IMR-90 (cell line): ENCODE measurements at regions not wholly inside any gene's neighbourhood (a gene's known extent, or its start where the extent isn't known, plus 50 kb on each side); places are given as distances from the start of the nearest gene placed in this dataset.

Experiments used
- ATAC-seq: fragments of 200-7000 bp; cut with Tn5 transposase; 2 replicates; pipeline ENCODE4 v1.9.1; 2020; ENCODE audit warnings: low read depth, mild to moderate bottlenecking, moderate library complexity
- BruUV-seq: library from RNA; stranded (reverse); fragments of 400-500 nt; replicated peaks from 2 replicates; lab custom pipeline; 2021; lab: Mats Ljungman, UMichigan
- CTCF ChIA-PET: fragments of 300-600 bp; formaldehyde crosslinking; extraction: SDS; loops from one replicate; lab custom pipeline; 2021; ENCODE audit warnings: antibody characterized with exemption; lab: Yijun Ruan, JAX
- POLR2A ChIA-PET: fragments of 300-600 bp; sonication (Branson Sonifier 250); formaldehyde crosslinking; loops from one replicate; lab custom pipeline; 2022; ENCODE audit warnings: antibody characterized with exemption; ENCODE audit not compliant: unreplicated experiment; lab: Charles Lee
- DNase-seq: peaks from one replicate; pipeline ENCODE4 v3.0.0; 2013
- H2AFZ ChIP-seq: replicated peaks from 2 replicates; pipeline ENCODE3; 2013; ENCODE audit warnings: low read length, mild to moderate bottlenecking; ENCODE audit not compliant: poor library complexity
- H2AK5ac ChIP-seq: 2 replicates; pipeline ENCODE4 v1.6.1; 2013; ENCODE audit warnings: low read depth, low read length, inconsistent platforms
- H2AK9ac ChIP-seq: replicated peaks from 2 replicates; pipeline ENCODE3; 2013; ENCODE audit warnings: mild to moderate bottlenecking, low read depth, low read length, moderate library complexity; ENCODE audit not compliant: poor library complexity
- H2BK120ac ChIP-seq: 2 replicates; pipeline ENCODE4 v1.6.1; 2013; ENCODE audit warnings: low read depth, low read length, inconsistent platforms
- H2BK15ac ChIP-seq: 3 replicates; pipeline ENCODE4 v1.6.1; 2013; ENCODE audit warnings: low read depth, low read length, inconsistent platforms
- H2BK20ac ChIP-seq: 2 replicates; pipeline ENCODE4 v1.6.1; 2013; ENCODE audit warnings: low read depth, mild to moderate bottlenecking, inconsistent platforms, low read length, moderate library complexity
- H2BK5ac ChIP-seq: 2 replicates; pipeline ENCODE4 v1.6.1; 2013; ENCODE audit warnings: mild to moderate bottlenecking, low read depth, low read length, inconsistent platforms; ENCODE audit not compliant: poor library complexity, severe bottlenecking
- H3K14ac ChIP-seq: replicated peaks from 2 replicates; pipeline ENCODE4 v1.6.1; 2013; ENCODE audit warnings: low read depth, low read length, inconsistent platforms
- H3K18ac ChIP-seq: 2 replicates; pipeline ENCODE4 v1.6.1; 2013; ENCODE audit warnings: low read depth, low read length, control low read depth
- H3K23ac ChIP-seq: 2 replicates; pipeline ENCODE4 v1.6.1; 2013; ENCODE audit warnings: low read depth, low read length, inconsistent platforms
- H3K27ac ChIP-seq: 2 replicates; pipeline ENCODE4 v1.5.1; 2013; ENCODE audit warnings: mild to moderate bottlenecking, control low read depth, low read length; ENCODE audit not compliant: insufficient read depth
- H3K27me3 ChIP-seq: 2 replicates; pipeline ENCODE4 v1.6.1; 2013; ENCODE audit warnings: low read length; ENCODE audit not compliant: control insufficient read depth, insufficient read depth
- H3K36me3 ChIP-seq: 2 replicates; pipeline ENCODE4 v1.6.1; 2013; ENCODE audit warnings: low read length, mixed read lengths; ENCODE audit not compliant: control insufficient read depth, insufficient read depth
- H3K4ac ChIP-seq: 2 replicates; pipeline ENCODE4 v1.6.1; 2013; ENCODE audit warnings: low read depth, low read length, inconsistent platforms
- H3K4me1 ChIP-seq: 2 replicates; pipeline ENCODE4 v1.6.1; 2013; ENCODE audit warnings: low read length, mixed read lengths; ENCODE audit not compliant: control insufficient read depth, insufficient read depth
- H3K4me2 ChIP-seq: 2 replicates; pipeline ENCODE4 v1.6.1; 2013; ENCODE audit warnings: low read depth, mild to moderate bottlenecking, control low read depth, low read length, moderate library complexity
- H3K4me3 ChIP-seq: 2 replicates; pipeline ENCODE4 v1.5.1; 2013; ENCODE audit warnings: low read depth, mild to moderate bottlenecking, control low read depth, low read length, moderate library complexity; ENCODE audit not compliant: insufficient read depth
- H3K56ac ChIP-seq: 2 replicates; pipeline ENCODE4 v1.6.1; 2013; ENCODE audit warnings: low read length, inconsistent platforms; ENCODE audit not compliant: insufficient read depth; ENCODE audit errors: extremely low read depth
- H3K79me1 ChIP-seq, 2 experiments: 2 replicates each; pipeline ENCODE4 v1.6.1; 2013; ENCODE audit warnings: low read length in 2 of 2, inconsistent platforms in 1 of 2, low read depth in 1 of 2
- H3K9ac ChIP-seq: 2 replicates; pipeline ENCODE4 v1.6.1; 2013; ENCODE audit warnings: low read depth, low read length, control low read depth
- H3K9me1 ChIP-seq: 2 replicates; pipeline ENCODE4 v1.6.1; 2013; ENCODE audit warnings: low read length, inconsistent platforms; ENCODE audit not compliant: insufficient read depth
- H3K9me3 ChIP-seq: 2 replicates; pipeline ENCODE4 v1.6.1; 2013; ENCODE audit warnings: low read length; ENCODE audit not compliant: control insufficient read depth, insufficient read depth
- H4K20me1 ChIP-seq: 2 replicates; pipeline ENCODE4 v1.6.1; 2013; ENCODE audit warnings: low read length, inconsistent platforms; ENCODE audit not compliant: insufficient read depth
- H4K5ac ChIP-seq: 2 replicates; pipeline ENCODE4 v1.6.1; 2013; ENCODE audit warnings: mild to moderate bottlenecking, low read depth, low read length, control low read depth
- H4K8ac ChIP-seq, 2 experiments: 2 replicates each; pipeline ENCODE4 v1.6.1; 2013; ENCODE audit warnings: low read depth in 2 of 2, low read length in 2 of 2, control low read depth in 1 of 2, inconsistent platforms in 1 of 2
- H4K91ac ChIP-seq: 2 replicates; pipeline ENCODE4 v1.6.1; 2013; ENCODE audit warnings: low read depth, low read length, inconsistent platforms; ENCODE audit not compliant: insufficient read depth
- NFE2L2 ChIP-seq: fragments of 150-350 bp; IDR thresholded peaks from 2 replicates; pipeline ENCODE4 v1.6.1; 2016; ENCODE audit warnings: low read depth, mild to moderate bottlenecking, low read length
- SMC3 ChIP-seq: fragments of 150-350 bp; IDR thresholded peaks from 2 replicates; pipeline ENCODE4 v1.6.1; 2016; ENCODE audit warnings: low read depth, mild to moderate bottlenecking, antibody characterized with exemption, low read length, moderate library complexity
- WGBS, 2 experiments: methylation state at CpG; one replicate each; pipeline versions ENCODE4 v1.1.5 to v1.1.7; 2013; ENCODE audit warnings: missing lambda C conversion rate in 2 of 2; ENCODE audit not compliant: insufficient read length in 1 of 2; ENCODE audit errors: extremely low coverage in 2 of 2; 5-methylcytosine and 5-hydroxymethylcytosine counted together
- dilution Hi-C: fragments of 300-500 bp; cut with HindIII; formaldehyde crosslinking; loops from one replicate; pipeline ENCODE4 v1.14.3; 2018; ENCODE audit warnings: low sequenced_read_pairs; ENCODE audit not compliant: unreplicated experiment
- in situ Hi-C: fragments of 300-500 bp; cut with MboI; formaldehyde crosslinking; loops from 3 replicates; pipeline ENCODE4 v1.14.3; 2019; ENCODE audit warnings: low sequenced_read_pairs, inconsistent platforms, mixed read lengths
- intact Hi-C: fragments of 100-400 bp; cut with micrococcal nuclease; formaldehyde crosslinking; loops from 2 replicates; pipeline ENCODE4 v1.10.0; 2022

DNA sequence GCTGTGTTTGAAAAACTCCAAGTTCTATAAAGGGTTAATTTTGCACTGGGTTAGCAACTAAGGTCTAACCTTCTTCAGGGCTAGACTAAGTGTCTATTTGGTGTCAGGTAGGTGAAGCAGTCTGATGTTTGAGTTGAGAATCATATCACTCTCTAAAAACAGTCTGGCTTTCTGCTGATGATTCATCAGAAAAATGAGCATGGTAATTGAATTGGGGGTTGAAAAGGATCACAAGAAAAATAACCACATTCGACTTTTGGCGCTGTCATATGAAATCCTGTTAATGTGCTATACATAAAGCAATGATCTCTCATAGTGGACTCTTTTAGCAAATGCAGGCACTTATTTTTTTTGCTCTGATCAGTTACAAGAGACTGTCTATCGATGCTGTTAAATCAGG is 242.2 kb upstream of the AZI2 start:
- Histone ChIP-seq H2BK5ac (no peak overlapping the region), H3K18ac (no peak overlapping the region), H2AFZ (no peak overlapping the region), H2AK9ac (no peak overlapping the region), H3K23ac (no peak overlapping the region), H3K9me1 (no peaks in the 10 kb centered on the region), H3K4me1 (no peaks in the 10 kb centered on the region), H3K27me3 (no peaks in the 10 kb centered on the region), H2BK120ac (no peak overlapping the region), H3K4me3 (no peak overlapping the region), H4K5ac (no peak overlapping the region), H2BK20ac (no peak overlapping the region), H4K8ac (no peak overlapping the region), H3K9me3 (no peaks in the 10 kb centered on the region), H3K27ac (no peak overlapping the region), H3K36me3 (no peaks in the 10 kb centered on the region), H4K91ac (no peak overlapping the region), H3K9ac (no peak overlapping the region), H2AK5ac (no peak overlapping the region), H3K4me2 (no peak overlapping the region; the same call in 1 of the 2 replicates), H2BK15ac (no peak overlapping the region), H3K79me1 (no peaks in the 10 kb centered on the region), H3K4ac (no peak overlapping the region), H3K14ac (no peak overlapping the region), H4K20me1 (no peaks in the 10 kb centered on the region), H3K56ac (no peak overlapping the region)
- no CpG with 5 or more reads among the region's 3 CpGs for WGBS, 2 experiments
- BruUV-seq, result no TSS peak
- intact Hi-C loops (no loop called here), in situ Hi-C loops (no loop called here), dilution Hi-C loops (no loop called here)
- no peak for DNase-seq
- TF ChIP-seq SMC3 (no peak), NFE2L2 (no peak)
- no peak for ATAC-seq
- CTCF ChIA-PET, result no interaction called here
- POLR2A ChIA-PET, result no interaction called here
